ENCODE measurements at regions not wholly inside any gene's neighbourhood (a gene's known extent, or its start where the extent isn't known, plus 50 kb on each side); places are given as distances from the start of the nearest gene placed in this dataset.
"Not testable (repeated sequence)": the region's sequence is repeated elsewhere in the genome, so short reads cannot be mapped to it uniquely, and the experiment has no call there.

DNA sequence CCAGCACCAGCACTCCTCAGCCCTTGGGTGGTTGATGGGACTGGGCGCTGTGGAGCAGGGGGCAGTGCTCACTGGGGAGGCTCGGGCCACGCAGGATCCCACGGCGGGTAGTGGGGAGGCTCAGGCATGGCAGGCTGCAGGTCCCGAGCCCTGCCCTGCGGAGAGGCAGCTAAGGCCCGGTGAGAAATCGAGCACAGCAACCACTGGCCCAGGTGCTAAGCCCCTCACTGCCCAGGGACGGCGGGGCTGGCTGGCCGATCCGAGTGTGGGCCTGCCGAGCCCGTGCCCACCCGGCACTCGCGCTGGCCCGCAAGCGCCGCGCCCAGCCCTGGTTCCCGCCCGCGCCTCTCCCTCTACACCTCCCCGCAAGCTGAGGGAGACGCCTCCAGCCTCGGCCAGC lies 56.0 kb upstream of the ZNF195 start:
- no peak for DNase-seq

DNA sequence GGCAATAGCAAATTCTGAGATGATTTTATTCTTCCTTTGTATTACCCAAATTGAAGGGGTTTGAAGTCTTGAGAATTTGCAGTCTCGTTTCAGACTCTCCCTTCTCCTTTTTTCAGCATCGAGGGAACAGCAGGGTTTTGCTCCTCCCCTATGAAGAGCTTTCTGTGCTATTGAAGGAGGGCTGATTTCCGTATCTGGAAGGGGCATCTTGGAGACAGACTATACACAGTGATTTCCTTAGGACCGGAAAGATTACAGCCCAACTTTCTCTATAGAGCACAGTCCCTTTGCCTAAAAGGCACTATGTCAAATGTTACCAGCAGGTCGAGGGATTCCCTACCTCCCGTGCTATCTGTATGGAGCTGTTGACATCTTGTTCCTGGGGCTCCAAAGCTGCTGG lies 50.2 kb upstream of the ZNF195 start:
- WGBS, 5 donors = 34 to 54% (median 35%) methylated on average over 6 of the region's 6 CpGs
- H3K36me3 ChIP-seq; H3K4me1 ChIP-seq; H3K27me3 ChIP-seq (replicated peaks in 1 of 7); H3K9me3 ChIP-seq; intact Hi-C loops (cut with DNase I; ENCODE audit: low total_unique reads); DNase-seq; H3K4me3 ChIP-seq; H3K27ac ChIP-seq: not testable (repeated sequence)

More for the DNA sequence above, 56.0 kb upstream of the ZNF195 start:
- H3K4me1 ChIP-seq = no peaks in the 10 kb centered on the region
- no peak overlapping the region for H3K27ac ChIP-seq
- intact Hi-C loops (cut with DNase I; ENCODE audit: low total_unique reads) = no loop called here
- no peak overlapping the region for H3K4me3 ChIP-seq
- TF ChIP-seq POLR2A (IDR thresholded peaks at IDR 0.05) (no peak), POLR2AphosphoS5 (IDR thresholded peaks at IDR 0.05) (no peak)
- TF ChIP-seq, protein P1, sequence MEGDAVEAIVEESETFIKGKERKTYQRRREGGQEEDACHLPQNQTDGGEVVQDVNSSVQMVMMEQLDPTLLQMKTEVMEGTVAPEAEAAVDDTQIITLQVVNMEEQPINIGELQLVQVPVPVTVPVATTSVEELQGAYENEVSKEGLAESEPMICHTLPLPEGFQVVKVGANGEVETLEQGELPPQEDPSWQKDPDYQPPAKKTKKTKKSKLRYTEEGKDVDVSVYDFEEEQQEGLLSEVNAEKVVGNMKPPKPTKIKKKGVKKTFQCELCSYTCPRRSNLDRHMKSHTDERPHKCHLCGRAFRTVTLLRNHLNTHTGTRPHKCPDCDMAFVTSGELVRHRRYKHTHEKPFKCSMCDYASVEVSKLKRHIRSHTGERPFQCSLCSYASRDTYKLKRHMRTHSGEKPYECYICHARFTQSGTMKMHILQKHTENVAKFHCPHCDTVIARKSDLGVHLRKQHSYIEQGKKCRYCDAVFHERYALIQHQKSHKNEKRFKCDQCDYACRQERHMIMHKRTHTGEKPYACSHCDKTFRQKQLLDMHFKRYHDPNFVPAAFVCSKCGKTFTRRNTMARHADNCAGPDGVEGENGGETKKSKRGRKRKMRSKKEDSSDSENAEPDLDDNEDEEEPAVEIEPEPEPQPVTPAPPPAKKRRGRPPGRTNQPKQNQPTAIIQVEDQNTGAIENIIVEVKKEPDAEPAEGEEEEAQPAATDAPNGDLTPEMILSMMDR (IDR thresholded peaks at IDR 0.05 in 8 of 11, conservative IDR thresholded peaks at IDR 0.05 in 3 of 11) = no peak
- H3K27me3 ChIP-seq (replicated peaks in 1 of 7) = peaks cover 0 to 4% (median 0%) of the 10 kb centered on the region in 7 donors
- H3K36me3 ChIP-seq = no peaks in the 10 kb centered on the region
- H3K9me3 ChIP-seq = no peaks in the 10 kb centered on the region
- WGBS, 5 donors = 94 to 97% (median 96%) methylated on average over 14 to 28 of the region's 28 CpGs

Small RNA genes in the stretch of these regions (small RNA-seq; reads per million reads assigned to genes)
- gene SNRPCP5 = 0 reads per million in 4 donors

All from spleen (tissue), 11 donors.